Hematopoietic multipotent progenitor cell (in vitro differentiated cells): ENCODE measurements at regions not wholly inside any gene's neighbourhood (a gene's known extent, or its start where the extent isn't known, plus 50 kb on each side); places are given as distances from the start of the nearest gene placed in this dataset.
"Not testable (repeated sequence)": the region's sequence is repeated elsewhere in the genome, so short reads cannot be mapped to it uniquely, and the experiment has no call there.

ENCODE experiments used
- DNase-seq, 3 donors: peaks; one replicate each; pipeline ENCODE4 v3.0.0-alpha.2; 2011 to 2015; ENCODE audit warnings: low read depth in 2 of 3, low spot score in 2 of 3

DNA sequence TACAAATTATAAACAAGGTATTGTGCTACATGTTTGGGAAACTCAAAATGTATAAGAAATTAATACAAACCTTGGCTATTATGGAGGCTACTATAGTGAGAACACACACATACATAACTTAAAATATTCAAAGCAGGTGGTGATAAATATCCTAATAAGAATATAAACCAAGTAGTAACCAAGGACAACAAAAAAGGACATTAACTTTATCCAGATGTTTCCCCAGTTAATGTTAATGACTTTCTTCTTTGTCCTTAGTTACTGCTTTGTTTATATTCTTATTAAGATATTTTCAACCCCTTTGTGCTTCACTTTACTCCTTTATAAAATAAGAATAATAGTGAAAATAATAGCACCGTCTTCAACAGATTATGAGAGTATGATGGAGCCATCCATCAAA, 241.6 kb downstream of the CALCRL start:
- no peak for DNase-seq

GRCh38 chr2:187206071-187206470, 242.0 kb downstream of the CALCRL start:
- no peak for DNase-seq

DNA sequence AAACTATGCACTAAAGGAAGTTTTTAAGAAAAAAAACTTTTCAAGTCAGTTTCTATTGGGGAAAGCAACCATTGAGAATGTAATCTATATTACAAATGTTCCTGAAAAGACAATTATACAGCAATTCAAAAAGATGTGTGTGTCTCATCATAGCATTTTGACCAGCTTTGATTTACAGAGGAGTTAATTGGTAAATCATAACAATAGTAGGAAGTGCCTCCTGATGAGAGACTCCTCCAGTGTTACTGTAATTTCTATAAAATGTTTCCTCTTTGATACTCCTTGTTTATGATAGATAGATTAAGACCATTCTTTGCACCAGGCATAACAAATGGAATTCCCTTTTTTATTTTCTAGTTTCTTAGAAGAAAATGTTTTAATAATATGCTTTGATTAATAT, 249.9 kb downstream of the CALCRL start:
- no peak for DNase-seq

DNA sequence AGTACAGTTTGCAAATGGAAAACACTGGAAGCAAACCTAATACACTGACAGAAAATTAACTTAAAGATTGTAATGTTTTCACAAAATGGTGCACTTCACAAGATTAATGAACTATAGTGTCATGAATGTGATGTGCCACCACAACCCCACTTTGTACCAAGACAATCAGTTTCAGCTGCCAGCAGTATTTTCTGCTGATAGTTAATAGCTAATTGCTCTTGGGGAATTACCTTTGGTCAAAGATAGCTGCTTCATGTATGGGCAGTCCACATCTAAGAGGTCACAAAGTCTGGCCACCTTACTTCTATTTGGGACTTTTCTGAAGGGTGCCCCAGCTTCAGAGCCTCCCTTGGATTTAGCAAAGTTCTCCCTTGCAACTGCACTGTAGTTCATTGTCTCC, 254.0 kb downstream of the CALCRL start:
- DNase-seq, result no peak

- no peak for DNase-seq
Measured at GRCh38 chr2:187188783-187189631, 259.0 kb downstream of the CALCRL start.

DNA sequence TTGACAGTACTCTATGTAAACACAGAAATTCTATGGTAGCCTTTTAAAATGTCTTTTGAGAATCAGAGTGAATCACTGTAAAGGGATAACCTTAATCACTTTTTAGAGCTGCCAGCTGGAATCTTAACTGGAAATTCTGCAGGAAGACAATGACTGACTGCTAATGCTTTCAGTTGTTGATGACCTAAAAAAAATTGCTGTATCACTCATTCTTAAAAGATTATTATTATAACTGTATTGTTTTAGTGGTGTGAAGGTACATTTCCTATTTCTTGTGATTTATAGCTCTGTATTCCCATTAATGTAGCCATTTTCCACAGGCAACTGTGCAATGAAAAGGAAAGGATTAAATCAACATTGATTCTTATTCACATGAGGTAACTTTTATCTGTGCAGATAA, 260.5 kb downstream of the CALCRL start:
- no peak for DNase-seq

DNA sequence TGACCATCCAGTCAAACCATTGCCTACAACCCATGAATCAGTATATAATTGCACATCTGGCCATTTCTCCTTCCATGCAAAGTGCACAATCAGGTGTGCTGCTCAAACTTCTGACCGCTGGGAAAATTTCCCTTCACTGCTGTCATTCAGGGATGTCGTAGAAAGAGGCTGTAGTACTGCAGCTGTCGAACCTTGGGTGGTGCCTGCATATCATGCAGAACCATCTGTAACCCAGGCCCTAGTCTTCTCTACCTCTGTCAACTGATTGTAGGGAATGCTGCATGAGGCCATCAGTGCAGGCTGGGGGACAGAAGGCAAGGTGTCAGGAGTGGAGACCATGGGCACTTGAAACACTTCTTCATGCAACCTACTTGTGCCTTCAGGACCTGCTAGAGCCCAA, 267.5 kb downstream of the CALCRL start:
- DNase-seq, result no peak

GRCh38 chr2:187178876-187179275, 269.2 kb downstream of the CALCRL start:
- DNase-seq, result not testable (repeated sequence)

- no peak for DNase-seq
Measured at GRCh38 chr2:187177253-187177652, 270.8 kb downstream of the CALCRL start.

DNA sequence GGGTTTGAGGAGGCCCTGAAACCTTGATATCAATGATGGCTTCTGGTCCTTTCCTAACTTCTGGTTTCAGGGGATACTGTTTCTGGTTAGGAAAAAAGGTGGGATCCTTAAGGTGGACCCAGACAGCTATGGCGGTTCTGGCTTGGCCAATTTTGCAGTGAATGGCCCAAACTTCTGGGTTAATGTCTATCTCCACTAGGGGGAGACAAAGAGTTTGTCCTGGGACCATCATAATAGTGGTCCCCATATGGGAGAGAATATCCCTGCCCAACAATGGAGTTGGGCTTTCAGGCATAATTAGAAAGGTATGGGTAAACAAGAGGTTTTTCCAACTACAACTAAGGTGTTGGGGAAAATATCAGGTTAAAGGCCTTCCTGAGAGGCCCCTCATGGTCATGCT, 273.5 kb downstream of the CALCRL start:
- no peak for DNase-seq

GRCh38 chr2:187171318-187171717, 276.7 kb downstream of the CALCRL start:
- no peak for DNase-seq

GRCh38 chr2:187169864-187170263, 278.2 kb downstream of the CALCRL start:
- DNase-seq, result no peak

GRCh38 chr2:187168720-187169713, 279.0 kb downstream of the CALCRL start:
- peak in 2 of 3 donors; percentile 37 to 91 for DNase-seq

- DNase-seq, result no peak
Measured at GRCh38 chr2:187167491-187167890, 280.6 kb downstream of the CALCRL start.

GRCh38 chr2:187165936-187166610, 282.0 kb downstream of the CALCRL start:
- DNase-seq, result no peak

DNA sequence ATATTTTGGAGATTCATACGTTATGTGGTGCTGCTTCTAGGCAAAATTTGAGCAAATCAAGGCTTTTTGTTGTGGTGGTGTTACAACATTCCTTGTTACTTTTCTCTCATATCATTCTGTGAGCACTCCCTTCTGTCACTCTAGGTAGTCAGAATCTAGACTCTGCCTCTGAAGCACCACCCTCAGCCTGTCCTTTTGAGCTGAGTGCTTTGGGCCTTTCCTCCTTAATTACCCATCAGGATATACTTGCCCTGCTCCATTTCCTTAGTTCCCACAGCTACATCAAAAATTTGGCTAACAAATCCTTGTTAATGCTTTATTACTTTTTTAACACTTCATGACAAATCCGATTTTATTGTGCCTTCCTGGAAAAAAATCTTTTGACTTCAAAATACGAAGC, 289.6 kb downstream of the CALCRL start:
- no peak for DNase-seq

DNA sequence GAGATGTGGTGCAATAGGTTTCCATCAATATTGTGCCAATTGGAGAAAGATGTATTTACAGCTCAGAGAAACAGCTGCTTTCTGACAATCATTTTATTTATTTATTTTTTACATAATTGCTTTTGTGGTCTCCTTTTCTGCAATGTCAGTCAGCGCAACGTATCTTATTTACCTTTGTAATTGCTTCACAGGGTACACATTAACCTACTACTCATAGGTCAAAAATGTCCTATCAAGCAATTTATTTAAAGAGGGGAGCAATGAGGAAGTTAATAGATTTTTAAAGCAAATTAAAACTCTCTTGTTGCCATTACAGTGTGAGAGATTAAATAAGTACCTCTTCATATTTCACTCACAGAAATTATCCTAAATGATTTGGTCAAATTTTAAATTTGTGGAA, 291.0 kb downstream of the CALCRL start:
- DNase-seq, result no peak

DNA sequence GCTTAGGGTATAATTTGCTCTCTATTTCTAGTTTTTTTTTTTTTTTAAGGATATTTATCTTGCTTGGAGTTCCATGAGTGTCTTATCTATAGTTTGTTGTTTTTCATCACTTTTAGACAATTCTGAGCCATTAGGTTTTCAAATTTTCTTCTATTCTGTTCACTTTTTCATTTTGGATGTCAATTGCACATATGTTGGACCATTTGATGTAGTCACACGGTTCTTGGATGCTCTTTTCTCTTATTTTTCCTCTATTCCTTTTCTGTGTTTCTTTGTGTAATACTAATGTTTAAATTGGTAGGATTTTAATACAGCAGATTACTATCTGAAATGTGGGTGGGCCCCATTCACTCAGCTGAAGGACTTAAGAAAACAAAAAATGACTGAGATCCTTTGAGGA, 292.6 kb downstream of the CALCRL start:
- peak in 1 of 3 donors; percentile 22 for DNase-seq

DNA sequence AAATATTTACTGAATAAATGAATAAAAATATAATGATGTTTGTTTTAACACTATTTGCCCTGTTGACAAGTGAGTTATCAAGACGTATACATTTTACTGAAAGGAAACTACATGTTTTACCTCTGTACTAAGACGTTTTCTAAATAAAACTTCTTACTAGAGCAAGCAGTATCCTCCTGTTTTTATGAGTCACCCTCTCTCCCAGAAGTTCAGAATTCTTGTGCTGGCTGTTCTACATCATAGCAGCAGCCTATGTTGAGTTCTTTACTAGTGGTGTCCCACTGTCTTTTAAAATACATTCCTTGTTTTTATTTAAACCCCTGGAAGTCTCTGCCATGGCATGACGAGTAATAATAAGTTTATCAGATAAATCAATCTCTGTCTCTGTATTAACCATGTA, 297.4 kb downstream of the CALCRL start:
- DNase-seq, result no peak

GRCh38 chr2:187148059-187148714, 299.2 kb upstream of the ZSWIM2 start:
- no peak for DNase-seq
